Stomach (tissue), 4 donors: ENCODE measurements at regions not wholly inside any gene's neighbourhood (a gene's known extent, or its start where the extent isn't known, plus 50 kb on each side); places are given as distances from the start of the nearest gene placed in this dataset.
"Not testable (repeated sequence)": the region's sequence is repeated elsewhere in the genome, so short reads cannot be mapped to it uniquely, and the experiment has no call there.

Experiments
- CTCF ChIP-seq, 7 experiments: fragments of 450-650 bp in 4 of 7; fragments of 200-600 bp in 3 of 7; sonication (generic) in 3 of 7; IDR thresholded peaks; one replicate each; pipeline ENCODE4 v1.5.1; 2016 to 2019; ENCODE audit warnings: antibody characterized with exemption in 7 of 7, control low read depth in 2 of 7, mild to moderate bottlenecking in 1 of 7
- POLR2A ChIP-seq, 4 donors: fragments of 450-650 bp; IDR thresholded peaks; one replicate each; pipeline ENCODE4 v1.6.1; 2016; ENCODE audit warnings: antibody characterized with exemption in 4 of 4, control low read depth in 2 of 4, mild to moderate bottlenecking in 1 of 4, moderate library complexity in 1 of 4
- POLR2AphosphoS5 ChIP-seq, 3 donors: sonication (generic); formaldehyde crosslinking; IDR thresholded peaks; one replicate each; pipeline ENCODE4 v1.6.1; 2016; ENCODE audit warnings: antibody characterized with exemption in 3 of 3

GRCh38 chr11:67758467-67758866 is 84.0 kb upstream of the ALDH3B2 start:
- not testable (repeated sequence) for TF ChIP-seq POLR2A, CTCF, POLR2AphosphoS5 (IDR thresholded peaks at IDR 0.05)
